ENCODE measurements at regions not wholly inside any gene's neighbourhood (a gene's known extent, or its start where the extent isn't known, plus 50 kb on each side); places are given as distances from the start of the nearest gene placed in this dataset.

DNA sequence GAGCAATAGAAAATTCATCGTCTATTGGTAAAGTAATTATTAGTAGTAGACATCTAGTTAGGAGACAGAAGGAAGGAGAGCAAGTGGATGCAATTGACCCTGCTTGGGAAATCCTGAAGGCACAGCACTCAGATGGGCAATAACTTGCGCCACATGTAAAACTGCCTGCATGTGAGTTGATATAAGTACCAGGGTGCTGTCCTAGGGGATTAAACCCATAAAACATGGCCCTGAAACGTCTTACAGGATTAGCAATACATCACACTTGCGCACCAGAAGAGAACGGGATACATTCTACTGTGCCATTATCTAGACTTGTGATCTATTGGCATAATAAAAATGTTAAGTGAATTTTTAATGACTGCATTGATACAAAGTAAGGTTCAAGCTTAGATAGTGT, 277.5 kb upstream of the LYPLAL1 start:
- WGBS, 3 donors: 91 to 96% (median 94%) methylated on average over 5 of the region's 5 CpGs
- Histone ChIP-seq H3K36me3 (no peaks in the 10 kb centered on the region), H3K9me3 (no peaks in the 10 kb centered on the region), H3K4me3 (no peak overlapping the region), H3K4me1 (ENCODE audit: insufficient read depth) (no peaks in the 10 kb centered on the region), H3K27me3 (no peaks in the 10 kb centered on the region), H3K27ac (no peak overlapping the region)
- no peak for DNase-seq
- intact Hi-C loops (cut with DNase I): no loop called here
- TF ChIP-seq POLR2A (IDR thresholded peaks at IDR 0.05) (no peak), EP300 (IDR thresholded peaks at IDR 0.05) (no peak)
- TF ChIP-seq, protein P1, sequence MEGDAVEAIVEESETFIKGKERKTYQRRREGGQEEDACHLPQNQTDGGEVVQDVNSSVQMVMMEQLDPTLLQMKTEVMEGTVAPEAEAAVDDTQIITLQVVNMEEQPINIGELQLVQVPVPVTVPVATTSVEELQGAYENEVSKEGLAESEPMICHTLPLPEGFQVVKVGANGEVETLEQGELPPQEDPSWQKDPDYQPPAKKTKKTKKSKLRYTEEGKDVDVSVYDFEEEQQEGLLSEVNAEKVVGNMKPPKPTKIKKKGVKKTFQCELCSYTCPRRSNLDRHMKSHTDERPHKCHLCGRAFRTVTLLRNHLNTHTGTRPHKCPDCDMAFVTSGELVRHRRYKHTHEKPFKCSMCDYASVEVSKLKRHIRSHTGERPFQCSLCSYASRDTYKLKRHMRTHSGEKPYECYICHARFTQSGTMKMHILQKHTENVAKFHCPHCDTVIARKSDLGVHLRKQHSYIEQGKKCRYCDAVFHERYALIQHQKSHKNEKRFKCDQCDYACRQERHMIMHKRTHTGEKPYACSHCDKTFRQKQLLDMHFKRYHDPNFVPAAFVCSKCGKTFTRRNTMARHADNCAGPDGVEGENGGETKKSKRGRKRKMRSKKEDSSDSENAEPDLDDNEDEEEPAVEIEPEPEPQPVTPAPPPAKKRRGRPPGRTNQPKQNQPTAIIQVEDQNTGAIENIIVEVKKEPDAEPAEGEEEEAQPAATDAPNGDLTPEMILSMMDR (IDR thresholded peaks at IDR 0.05): no peak

DNA sequence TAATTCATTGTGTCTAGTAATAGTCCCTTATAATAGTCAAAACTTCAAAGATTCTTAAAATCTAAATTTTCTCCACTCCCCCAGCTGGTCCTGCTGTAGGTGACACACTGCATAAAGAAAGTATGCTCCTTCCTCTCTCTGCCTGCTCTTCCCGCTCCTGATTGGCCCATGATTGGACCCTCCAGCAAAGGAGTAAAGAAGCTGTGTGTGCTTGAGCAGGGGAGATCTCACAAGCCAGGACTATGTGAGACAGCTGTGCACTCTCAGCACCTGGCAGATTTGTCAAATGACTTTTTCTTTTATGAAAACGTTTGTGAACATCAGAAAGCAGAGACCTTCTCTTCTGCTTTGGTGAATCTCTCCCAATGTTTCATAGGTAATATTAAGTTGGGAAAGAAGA, 274.8 kb upstream of the LYPLAL1 start:
- no peaks in the 10 kb centered on the region for H3K36me3 ChIP-seq
- H3K27ac ChIP-seq: no peak overlapping the region
- intact Hi-C loops (cut with DNase I): no loop called here
- TF ChIP-seq EP300 (IDR thresholded peaks at IDR 0.05): no peak
- TF ChIP-seq, protein P1 (IDR thresholded peaks at IDR 0.05): no peak
- DNase-seq: no peak
- no peaks in the 10 kb centered on the region for H3K27me3 ChIP-seq
- no peaks in the 10 kb centered on the region for H3K9me3 ChIP-seq
- H3K4me3 ChIP-seq: no peak overlapping the region
- 20 to 35% (median 32%) methylated on average over 2 of the region's 2 CpGs for WGBS, 3 donors
- H3K4me1 ChIP-seq (ENCODE audit: insufficient read depth): no peaks in the 10 kb centered on the region

DNA sequence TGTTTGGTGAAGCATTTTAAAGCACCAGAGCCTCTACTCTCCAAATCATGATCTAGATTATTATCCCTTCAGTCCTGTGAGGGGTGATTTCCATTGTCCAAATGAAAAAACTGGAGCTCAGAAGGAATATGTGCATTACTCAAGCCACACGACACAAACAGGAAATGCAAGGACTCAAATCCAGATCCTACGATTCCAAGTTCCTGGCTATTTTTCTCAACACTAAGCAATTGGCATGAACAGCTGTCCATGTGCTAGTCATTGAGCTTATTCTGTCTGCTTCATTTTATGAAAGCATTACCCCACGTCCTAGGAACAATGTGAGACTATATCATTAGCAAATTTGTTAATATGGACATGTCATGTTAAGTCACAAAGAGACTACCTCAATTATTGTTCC, 273.1 kb upstream of the LYPLAL1 start:
- Histone ChIP-seq H3K4me3 (no peak overlapping the region), H3K27ac (no peak overlapping the region), H3K4me1 (ENCODE audit: insufficient read depth) (no peaks in the 10 kb centered on the region), H3K27me3 (no peaks in the 10 kb centered on the region), H3K9me3 (no peaks in the 10 kb centered on the region), H3K36me3 (no peaks in the 10 kb centered on the region)
- DNase-seq: no peak
- no peak for TF ChIP-seq POLR2A (IDR thresholded peaks at IDR 0.05)
- TF ChIP-seq, protein P1 (IDR thresholded peaks at IDR 0.05): no peak
- no peak for TF ChIP-seq EP300 (IDR thresholded peaks at IDR 0.05)
- intact Hi-C loops (cut with DNase I): no loop called here
- 84 to 94% (median 89%) methylated on average over 3 of the region's 3 CpGs for WGBS, 3 donors

DNA sequence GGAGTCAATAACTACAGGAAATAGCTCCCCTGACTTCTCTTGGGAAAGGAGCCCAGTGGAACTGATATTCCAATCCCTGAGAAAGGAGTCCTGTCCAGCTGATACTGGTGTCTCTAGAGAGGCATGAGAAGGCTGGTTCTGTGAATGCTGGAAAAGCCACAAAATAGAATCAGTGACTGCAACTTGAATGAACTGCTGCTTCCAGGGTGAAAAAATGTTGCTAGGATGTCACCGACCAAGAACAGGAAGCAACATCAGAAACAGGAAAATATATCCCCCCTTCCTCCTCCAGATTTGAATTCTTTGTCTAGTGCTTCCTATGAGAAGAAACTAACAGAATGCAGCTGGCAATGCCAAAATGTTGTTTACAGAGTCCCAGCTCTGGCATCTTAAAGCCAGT, 269.3 kb upstream of the LYPLAL1 start:
- no peaks in the 10 kb centered on the region for H3K27me3 ChIP-seq
- no peak for TF ChIP-seq EP300 (IDR thresholded peaks at IDR 0.05)
- TF ChIP-seq POLR2A (IDR thresholded peaks at IDR 0.05): no peak
- no peak for DNase-seq
- intact Hi-C loops (cut with DNase I): no loop called here
- no peaks in the 10 kb centered on the region for H3K4me1 ChIP-seq (ENCODE audit: insufficient read depth)
- H3K36me3 ChIP-seq: no peaks in the 10 kb centered on the region
- no peak overlapping the region for H3K4me3 ChIP-seq
- H3K9me3 ChIP-seq: no peaks in the 10 kb centered on the region
- WGBS, 3 donors: 29 to 63% (median 62%) methylated on average over 1 of the region's 1 CpG
- H3K27ac ChIP-seq: no peak overlapping the region

DNA sequence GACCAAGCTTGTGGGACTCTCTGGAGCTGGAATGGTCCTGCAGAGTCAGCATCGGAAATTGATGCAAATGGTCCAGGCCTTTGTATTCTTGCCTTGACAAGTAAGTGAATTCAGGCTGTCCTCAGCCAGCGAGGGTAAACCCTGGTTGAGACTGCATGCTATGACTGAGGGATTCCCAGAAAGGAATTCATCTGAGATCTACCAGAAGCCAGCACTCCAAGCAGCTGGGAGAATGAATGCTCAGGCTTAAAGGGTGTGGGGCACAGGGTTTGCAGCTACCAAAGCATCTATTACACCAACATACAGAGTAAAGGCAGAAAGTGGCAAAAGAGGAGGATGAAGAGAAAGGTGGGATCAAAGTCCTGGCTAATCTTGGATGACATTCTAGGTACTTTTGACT, 257.0 kb upstream of the LYPLAL1 start:
- H3K4me3 ChIP-seq: no peak overlapping the region
- intact Hi-C loops (cut with DNase I): no loop called here
- H3K27ac ChIP-seq: no peak overlapping the region
- no peaks in the 10 kb centered on the region for H3K4me1 ChIP-seq (ENCODE audit: insufficient read depth)
- no peak for TF ChIP-seq POLR2A (IDR thresholded peaks at IDR 0.05)
- TF ChIP-seq EP300 (IDR thresholded peaks at IDR 0.05): no peak
- TF ChIP-seq, protein P1 (IDR thresholded peaks at IDR 0.05): no peak
- H3K27me3 ChIP-seq: no peaks in the 10 kb centered on the region
- no peaks in the 10 kb centered on the region for H3K36me3 ChIP-seq
- DNase-seq: no peak
- 94 to 98% (median 98%) methylated on average over 2 of the region's 2 CpGs for WGBS, 3 donors
- H3K9me3 ChIP-seq: no peaks in the 10 kb centered on the region

Data from ovary (tissue), 7 donors.